NCI-H146 (cell line): ENCODE measurements at regions not wholly inside any gene's neighbourhood (a gene's known extent, or its start where the extent isn't known, plus 50 kb on each side); places are given as distances from the start of the nearest gene placed in this dataset.

Experiments
- DNase-seq: peaks from one replicate; lab custom pipeline; 2025; lab: John Stamatoyannopoulos, UW

DNA sequence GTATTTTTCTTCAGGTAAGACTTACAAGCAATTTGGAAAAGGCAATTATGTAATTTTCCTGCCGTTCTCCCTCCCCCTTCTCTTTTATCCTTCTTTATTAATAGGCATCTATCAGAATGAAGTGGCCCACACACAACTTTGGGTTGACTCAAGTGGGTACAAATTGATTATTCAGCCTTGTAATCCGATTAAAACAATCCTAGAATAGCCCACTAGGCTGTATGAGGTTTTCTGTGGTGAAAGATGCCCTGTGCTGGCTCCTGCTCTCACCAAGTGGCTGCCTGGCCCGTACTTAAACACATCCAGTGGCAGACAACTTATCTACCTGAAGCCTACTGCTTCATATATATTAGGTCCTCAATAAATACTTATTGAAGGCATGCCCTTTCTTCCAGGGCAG is 177.3 kb upstream of the C9orf72 start:
- no peak for DNase-seq

DNA sequence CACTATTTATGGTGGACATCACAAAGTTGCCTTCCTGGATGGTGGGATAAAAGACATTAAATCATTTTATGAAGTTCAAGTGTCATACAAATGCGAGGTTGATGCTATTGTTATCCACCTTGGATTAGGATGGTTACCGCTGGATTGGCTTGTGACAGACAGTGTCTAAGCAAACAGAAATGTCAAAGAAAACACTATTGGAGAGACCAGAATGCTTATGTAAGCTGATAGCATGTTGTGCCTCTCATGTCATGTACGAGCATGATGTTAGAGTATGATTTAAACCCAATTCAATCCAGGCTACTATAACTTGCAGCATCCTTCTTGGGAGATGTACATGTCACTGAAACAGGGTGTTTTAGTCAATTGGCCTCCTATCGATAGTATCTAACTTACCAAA is 178.8 kb upstream of the C9orf72 start:
- no peak for DNase-seq

DNA sequence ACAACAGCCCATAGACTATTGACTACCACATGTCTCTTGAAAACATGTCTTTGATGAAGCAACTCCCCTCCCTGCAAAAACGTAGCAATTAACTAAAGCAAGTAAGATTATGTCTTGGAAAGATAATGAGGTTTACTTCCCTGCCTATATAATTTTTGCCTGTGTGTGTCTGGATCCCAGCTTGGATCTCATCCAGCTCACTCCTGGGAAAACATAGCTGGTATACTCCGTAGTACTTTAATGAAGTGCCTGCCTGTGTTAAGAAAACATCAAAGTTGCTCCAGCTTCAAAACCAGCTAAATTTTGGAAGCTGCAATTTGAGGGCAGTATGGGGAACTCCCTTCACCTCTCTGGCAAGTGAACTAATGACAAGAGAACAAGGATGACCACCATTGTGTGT is 182.6 kb upstream of the C9orf72 start:
- DNase-seq, result no peak

DNA sequence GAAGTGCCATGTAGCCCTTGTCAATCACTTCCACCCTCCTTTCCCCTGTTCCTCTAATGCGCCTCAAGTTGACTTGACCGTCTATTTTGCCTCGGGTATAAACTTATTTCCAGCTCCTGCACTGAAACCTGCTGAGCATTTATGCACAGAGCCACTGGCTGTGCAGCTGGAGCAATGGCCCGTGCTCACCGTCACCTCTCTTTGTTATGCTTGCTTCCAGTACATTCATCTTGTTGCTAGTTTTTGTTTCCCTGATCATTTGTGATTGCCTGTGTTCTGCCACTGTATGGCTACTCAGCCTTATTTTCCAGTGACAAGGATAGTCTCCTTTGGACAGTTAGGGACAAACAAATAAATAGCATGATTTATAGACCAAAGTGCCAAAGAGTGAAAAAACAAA is 183.1 kb upstream of the C9orf72 start:
- no peak for DNase-seq

DNA sequence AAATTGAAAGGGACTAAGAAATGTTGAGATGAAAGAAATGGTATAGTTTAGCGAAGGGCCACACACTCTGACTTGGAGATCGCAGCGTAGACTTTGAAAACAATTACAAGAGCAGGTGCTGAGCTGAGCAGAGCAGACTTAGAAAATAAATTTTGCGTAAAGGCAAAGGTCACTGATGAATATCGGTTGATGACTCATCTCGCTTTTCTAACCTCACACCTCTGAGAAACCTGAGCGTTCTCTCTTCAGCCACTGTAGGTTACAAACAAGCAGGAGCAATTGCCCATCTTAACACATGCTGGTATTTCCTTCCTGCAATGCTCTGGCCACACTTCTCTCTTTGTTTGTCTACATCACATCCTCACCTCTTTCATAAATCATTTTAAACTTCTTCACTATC is 190.6 kb upstream of the C9orf72 start:
- DNase-seq, result no peak

DNA sequence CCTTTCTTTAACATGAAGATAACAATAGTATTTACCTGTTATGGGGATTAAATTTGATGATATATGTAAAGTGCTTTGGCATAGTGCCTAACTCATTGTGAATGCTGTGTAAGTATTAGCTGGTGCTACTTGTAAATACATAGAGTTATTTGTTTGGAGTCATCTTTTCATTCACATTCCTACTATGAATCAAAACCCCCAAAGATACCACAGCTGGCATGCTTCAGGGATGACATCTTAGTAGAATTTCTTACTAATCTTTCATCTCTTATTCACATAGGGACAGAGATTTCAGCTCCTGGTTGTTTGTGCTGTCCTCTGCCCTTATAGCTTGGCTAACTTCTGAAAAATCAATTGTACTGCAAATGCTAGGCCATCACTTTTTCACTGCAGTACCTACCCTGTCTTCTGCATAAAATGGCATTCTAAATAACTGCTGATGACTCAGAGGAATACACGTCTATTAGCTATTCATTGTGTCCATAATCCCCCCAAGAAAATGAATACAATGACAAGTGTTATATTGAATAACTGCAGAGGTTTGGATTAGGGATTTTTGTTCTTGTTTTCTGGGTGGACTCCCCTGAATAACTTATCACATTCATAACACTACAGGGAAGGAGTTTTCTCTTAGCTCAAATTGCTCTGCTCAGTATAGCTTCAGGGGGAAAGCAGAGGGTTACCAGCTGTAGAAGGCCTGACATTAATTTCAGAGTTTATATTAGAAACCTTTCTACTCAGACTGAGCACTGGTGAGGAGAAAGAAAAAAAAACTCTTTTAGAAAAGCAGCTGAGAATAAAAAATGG is 192.2 kb upstream of the C9orf72 start:
- no peak for DNase-seq

DNA sequence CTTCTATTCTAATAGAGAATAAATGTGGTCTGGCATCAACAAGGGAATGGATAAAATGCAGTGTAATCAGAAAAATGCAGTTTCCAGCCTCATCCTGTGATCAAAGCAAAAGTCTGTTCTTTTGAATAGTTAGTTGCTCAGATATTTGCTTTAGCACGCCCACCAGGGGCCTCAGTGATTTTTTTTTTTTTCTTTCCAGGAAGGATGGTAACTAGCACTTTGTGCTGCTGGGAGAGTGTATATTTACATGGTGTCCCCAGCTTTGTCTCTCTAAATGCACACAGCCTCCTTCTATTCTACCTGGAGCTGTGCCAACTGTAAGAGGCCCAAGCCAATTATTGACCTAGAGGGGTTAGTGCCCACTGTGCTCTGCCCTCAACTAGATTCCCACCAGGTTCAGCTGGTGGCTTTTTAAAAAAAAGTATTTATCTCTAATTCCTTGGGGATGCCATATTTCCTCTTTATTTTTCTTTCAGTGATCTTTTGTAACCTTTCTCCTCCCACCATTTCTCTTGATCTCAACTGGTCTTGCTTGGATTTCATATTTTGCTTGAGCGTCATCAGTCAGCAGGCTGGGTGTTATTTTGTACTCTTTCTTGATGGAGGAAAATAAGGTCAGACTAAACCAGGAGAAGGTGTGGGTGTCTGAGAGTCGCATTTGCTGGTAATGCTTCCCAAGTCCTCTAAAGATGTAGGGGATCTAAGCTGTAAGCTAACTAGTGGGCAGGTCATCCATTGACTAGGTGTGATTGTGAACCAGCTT is 193.0 kb upstream of the C9orf72 start:
- DNase-seq, result no peak

DNA sequence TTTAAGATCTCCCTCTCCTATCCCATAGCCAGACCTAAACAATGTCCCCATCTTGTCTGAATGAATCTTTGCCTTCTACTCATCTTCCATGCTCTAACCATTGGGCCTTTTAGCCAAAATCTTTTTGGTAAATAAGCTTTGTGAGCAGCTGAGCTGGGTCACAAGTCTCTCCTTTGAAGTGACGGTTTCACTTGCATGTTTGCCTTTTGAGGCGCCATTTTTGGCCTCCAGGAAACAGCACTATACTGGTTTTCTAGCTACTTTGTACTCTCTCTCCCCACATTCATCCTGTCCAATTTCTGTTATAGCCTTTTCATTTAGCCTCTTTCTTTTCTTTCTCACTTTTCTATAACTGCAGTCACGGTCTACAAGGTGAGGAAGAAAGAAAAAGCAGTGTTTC is 195.5 kb upstream of the C9orf72 start:
- no peak for DNase-seq

DNA sequence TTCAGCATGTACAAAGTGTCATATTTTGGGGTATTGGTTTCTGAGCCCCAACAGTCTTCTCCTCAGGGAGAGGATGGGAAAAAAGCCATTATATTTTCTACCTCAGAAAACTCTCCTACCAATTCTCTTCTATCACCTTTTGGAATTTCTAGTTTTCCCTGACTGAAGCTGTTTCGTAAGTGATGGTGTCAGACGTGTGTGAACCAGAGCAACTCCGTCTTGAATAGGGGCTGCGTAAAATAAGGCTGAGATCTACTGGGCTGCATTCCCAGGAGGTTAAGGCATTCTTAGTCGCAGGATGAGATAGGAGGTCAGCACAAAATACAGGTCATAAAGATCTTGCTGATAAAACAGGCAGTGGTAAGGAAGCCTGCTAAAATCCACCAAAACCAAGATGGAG is 197.3 kb upstream of the C9orf72 start:
- no peak for DNase-seq

DNA sequence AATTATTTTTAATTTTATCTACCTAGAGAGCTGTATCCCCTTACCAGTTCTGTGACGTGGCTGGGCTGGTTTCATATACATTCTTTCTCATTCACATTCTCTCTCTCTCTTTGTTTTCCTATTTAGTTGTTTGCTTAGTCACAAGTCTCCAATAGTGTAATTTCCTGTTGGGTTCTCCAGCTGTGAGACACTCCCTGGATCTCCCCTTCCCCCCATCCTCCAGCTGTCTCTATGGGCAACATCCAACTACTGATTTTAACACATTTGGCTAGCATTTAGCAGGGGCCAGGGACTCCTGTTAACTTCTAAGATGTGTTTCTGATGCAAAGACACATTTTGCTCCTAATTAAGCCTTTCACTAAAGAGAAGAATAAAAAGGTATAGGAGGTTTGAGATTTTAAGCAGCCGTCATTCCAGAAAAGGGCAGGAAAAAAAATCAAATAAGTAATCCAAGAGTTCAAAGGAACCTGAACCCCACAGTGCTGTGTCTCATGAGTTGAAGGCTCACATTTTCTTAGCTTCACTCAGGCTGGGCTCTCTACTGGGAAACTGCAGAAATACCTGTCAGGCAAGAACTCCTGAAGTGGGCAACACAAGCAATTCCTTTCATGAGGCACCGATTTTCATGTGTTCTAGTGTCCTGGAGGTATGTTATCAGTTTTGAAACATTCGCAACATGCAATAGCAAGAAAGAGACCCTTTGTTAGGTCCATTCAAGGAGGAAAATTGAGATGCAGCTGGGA is 198.7 kb upstream of the C9orf72 start:
- peak; percentile 86 for DNase-seq

DNA sequence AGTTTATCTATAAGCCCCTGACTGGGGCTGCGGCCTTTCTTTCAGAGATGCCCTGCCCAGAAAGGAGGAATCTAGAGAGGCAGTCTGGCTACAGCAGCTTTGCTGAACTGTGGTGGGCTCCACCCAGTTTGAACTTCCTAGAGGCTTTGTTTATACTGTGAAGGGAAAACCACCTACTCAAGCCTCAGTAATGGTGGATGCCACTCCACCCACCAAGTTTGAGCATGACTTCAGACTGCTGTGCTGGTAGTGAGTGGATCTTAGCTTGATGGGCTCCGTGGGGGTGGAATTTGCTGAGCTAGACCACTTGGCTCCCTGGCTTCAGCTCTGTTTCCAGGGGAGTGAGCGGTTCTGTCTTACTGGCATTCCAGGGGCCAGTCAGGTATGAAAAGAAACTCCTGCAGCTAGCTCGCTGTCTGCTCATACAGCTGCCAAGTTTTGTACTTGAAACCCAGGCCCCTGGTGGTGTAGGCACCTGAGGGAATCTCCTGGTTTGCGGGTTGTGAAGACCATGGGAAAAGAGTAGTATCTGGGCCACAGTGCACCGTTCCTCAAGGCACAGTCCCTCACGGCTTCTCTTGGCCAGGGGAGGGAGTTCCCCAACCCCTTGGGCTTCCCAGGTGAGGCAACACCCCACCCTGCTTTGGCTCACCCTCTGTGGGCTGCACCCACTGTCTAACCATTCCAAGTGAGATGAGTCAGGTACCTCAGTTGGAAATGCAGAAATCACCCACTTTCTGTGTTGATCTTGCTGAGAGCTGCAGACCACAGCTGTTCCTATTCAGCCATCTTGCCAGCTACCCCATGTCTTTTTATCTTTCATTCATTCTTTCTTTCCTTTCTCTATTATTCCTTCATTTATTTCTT is 211.8 kb upstream of the C9orf72 start:
- no peak for DNase-seq

DNA sequence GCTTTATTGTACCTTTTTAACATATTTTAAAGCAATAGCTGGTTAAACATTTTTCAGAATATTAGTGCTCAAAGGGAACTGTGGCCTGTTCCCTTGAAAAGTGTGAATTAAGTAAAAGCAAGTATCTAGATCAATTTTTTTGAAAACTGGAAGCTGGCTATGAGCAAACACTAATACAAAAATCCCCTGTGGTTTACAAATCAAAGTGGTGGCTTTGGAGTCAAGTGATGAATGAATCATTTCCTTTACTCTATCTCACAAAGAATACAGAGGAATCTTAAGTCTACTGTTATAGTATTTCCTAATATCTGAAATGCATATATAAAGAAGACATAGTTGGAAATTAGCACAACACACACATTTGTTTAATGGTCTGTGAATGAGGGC is 212.4 kb upstream of the C9orf72 start:
- no peak for DNase-seq

DNA sequence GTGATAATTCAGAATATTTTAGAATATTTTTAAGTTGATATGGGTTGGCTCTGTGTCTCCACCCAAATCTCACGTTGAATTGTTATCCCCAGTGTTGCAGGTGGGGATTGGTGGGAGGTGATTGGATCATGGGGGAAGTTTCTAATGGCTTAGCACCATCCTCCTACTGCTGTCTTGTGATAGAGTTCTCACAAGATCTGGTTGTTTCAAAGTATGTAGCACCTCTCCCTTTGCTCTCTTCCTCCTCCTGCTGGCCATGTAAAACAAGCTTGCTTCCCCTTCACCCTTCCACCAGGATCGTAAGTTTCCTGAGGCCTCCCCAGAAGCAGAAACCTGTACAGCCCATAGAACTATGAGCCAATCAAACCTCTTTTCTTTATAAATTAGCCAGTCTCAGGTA is 214.6 kb upstream of the C9orf72 start:
- no peak for DNase-seq

DNA sequence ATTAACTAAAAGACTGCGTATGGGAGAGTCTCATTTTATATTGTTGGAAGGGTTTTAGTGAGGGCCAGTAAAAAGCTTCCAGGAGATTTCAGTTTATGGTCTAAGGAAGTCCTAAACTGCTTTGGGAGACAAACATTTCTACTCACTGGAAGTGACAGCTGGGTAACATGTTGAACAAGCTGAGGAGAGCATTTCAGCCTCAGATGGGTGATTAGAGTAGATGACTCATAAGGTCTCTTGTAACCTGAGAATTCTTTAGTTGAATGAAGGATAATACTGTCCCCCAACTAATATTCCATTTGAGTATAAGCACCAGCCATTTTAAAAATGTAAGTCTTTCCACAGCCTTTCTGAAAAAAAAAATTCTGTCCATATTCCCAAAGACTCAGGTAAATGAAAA is 218.0 kb upstream of the C9orf72 start:
- DNase-seq, result no peak

DNA sequence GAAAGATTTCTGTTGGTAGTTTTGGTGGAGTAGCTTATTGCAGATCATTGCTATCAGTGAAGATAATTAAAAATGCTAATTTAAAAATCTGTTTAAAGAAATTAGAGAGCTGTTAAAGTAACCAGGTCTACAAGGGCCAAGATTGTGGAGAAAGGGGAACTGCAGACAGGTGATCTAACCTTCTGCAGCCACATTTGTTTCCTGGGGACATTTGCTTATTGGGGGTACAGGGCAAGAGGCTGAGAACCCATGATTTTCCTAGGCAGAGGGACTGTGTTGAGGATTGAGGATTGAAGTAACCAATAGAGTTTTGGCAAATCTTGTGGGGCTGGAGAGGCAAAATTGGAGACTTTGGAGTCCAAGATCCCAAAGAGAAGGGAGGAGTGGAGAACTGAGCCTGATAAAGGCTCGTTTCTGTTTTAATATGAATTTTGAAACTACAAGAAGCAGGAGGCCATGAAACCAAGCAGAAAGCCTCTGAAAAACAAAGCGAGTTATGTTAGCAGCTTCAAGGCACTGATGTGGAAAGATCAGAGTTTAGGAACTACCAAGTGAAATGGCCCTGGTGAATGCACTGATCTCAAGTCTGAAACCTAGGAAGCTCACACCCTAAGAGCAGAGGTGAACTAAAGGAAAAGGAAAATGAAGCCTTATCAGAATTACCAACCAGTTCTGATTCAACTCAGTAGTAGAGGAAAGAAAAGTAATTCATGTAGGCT is 219.8 kb upstream of the C9orf72 start:
- no peak for DNase-seq

DNA sequence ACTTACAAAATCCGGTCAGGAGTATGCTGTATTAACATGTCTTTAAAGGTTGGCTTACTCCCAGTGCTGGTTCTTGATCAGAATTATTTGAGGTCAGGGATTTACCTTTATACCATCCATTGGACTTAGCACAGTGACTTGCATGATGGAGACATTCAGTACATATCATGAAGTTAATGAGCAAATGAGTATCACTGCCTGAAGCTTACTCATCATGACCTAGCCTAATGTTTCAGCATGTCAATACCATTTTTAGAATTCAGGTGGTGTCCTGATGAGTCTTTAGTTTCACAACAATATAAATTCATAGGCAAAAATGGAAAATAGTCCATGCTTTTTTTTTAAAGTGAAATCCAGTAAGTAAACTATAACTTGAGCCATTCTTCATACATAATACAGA is 226.0 kb upstream of the C9orf72 start:
- DNase-seq, result no peak

DNA sequence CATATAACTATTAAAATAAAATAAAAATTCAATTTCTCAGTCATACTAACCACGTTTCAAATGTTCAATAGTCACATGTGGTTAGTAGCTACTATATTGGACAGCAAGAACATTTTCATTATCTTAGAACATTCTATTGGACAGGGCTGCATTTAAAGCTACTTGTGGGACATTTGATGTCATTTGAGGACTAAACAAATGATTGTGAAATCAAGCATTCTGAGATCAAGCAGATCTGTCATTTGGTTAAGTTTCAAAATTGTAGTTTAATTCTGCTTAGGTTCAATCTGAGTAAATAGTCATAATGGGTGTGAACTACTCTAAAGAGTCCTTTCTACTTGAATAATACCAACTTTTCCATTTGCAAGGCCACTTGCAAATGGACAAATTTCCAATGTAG is 226.9 kb upstream of the C9orf72 start:
- no peak for DNase-seq

DNA sequence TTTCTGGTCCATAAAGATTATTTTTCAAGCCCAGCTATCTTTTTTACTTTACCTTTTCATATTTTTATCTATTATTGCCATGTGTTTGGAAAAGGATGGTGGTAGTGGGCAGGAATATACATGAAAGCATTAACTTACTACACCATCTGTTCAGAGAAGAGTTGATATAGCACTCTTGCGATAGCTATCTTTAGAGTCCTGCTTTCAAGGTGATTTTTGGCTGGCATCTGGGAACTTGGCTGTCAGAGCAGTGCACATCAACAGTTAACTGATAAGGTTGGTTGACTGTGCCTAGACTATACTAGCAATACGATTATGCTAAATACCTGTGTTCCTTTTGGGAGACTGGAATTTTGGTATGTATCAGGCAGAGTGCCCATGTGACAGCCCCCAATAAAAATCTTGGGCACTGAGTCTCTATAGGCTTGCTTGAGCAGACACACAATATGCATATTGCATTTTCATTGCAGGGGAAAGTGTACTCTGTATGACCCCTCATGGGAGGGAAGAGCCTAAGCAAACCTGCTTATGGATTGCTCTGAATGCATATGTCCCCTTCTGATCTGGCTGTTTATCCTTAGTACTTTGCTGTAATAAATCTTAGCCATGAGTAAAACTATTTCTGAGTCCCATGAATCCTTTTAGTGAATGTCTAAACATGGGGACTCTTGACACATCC is 227.6 kb upstream of the C9orf72 start:
- DNase-seq, result no peak

DNA sequence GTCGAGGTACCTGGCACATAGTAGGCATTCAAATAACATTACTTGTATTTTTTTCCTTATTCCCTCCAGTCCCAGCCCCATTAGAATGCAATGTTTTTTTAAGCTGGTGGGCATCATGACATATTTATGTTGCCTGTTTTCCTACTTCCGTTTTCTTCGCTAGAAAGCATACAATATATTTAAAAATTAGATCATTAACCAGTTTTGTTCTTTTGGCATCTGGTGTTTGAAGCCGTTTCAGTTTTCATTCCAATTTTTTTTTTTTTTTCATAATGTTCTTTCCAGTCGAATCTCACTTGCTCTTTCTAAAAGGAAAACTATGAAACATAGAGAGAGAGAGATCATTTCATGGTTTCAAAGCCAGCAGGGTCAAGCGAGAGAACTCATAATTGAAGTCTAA is 228.3 kb upstream of the C9orf72 start:
- DNase-seq, result no peak

DNA sequence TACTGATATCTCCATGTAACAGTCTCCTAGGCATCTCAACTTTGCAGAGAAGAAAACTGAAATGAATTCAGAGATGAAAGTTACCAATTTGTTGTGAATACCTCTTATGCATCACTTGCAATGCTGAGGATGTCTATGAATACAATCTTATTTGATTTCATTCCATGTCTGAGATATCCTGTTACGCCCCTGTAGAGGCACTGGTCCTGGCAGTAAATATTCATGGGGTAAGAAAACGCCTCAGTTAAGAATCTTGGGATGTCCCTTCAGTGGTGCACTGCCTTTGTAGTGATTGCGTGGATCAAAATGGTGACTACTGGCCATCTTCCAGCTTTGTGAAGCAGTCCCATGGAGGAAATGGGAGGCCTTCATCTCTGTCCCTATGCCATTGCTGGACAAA is 229.1 kb upstream of the C9orf72 start:
- DNase-seq, result no peak

DNA sequence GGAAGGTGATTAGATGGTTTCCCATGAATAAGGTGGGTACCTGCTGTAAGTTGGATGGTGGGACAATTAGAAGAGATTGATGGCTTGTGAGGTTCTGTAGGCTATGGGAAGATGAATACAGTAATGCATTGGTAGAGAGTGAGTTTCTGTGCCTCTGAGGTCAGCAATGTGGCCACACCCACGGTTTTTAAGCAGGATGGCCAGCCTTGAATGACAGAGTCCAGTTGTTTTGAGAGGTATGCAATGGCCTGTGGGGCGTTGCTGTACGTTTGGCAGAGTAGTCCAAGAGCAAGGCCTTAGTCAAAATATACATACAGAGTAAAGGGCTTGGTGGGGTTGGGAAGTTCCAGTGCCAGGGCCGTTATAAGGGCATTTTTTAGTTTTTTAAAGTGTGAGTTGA is 235.6 kb upstream of the C9orf72 start:
- no peak for DNase-seq
